Lower leg skin (tissue), 4 donors: ENCODE measurements at regions not wholly inside any gene's neighbourhood (a gene's known extent, or its start where the extent isn't known, plus 50 kb on each side); places are given as distances from the start of the nearest gene placed in this dataset.

Source experiments
- DNase-seq, 2 donors: peaks; one replicate each; pipeline ENCODE4 v3.0.0-alpha.2; 2019; ENCODE audit warnings: low spot score in 2 of 2
- H3K4me3 ChIP-seq: fragments of 200-600 bp; sonication (generic); 2 replicates; pipeline ENCODE4 v1.5.1; 2017; ENCODE audit warnings: mild to moderate bottlenecking, low read depth; ENCODE audit not compliant: poor library complexity, severe bottlenecking
- POLR2A ChIP-seq, 2 donors: fragments of 450-650 bp; IDR thresholded peaks; one replicate each; pipeline ENCODE4 v1.6.1; 2016 to 2017; ENCODE audit warnings: antibody characterized with exemption in 2 of 2, mild to moderate bottlenecking in 1 of 2, moderate library complexity in 1 of 2
- WGBS, 2 donors: methylation state at CpG; one replicate each; pipeline ENCODE4 v1.1.5; 2018; 5-methylcytosine and 5-hydroxymethylcytosine counted together
- intact Hi-C: fragments of 100-400 bp; cut with DNase I; formaldehyde crosslinking; loops from one replicate; pipeline ENCODE4 v1.15.0; 2023; ENCODE audit warnings: low total_unique reads
- TF ChIP-seq, protein P1 (sequence below), 3 donors: fragments of 450-650 bp; IDR thresholded peaks; one replicate each; pipeline ENCODE4 v1.5.1; 2016; ENCODE audit warnings: antibody characterized with exemption in 3 of 3, mild to moderate bottlenecking in 3 of 3, moderate library complexity in 2 of 3

DNA sequence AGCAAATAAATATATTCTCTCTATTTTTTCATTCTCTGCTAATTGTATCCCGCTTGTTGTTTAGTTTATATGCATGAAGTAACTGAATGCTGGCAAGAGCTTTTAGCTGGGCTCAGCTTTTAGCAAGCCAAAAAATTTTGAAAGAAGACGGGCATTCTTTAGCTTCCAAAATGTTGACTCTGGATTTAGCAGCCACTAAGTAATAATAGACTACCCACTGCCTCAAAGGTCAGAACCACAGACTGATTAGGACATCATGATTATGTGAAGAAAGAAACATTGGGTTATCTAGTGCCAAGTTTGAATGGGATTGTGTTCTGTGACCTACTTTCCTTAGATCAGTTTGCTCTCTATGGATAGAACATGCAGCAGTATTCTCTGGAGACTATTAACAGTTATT lies 80.3 kb upstream of the DPH5 start:
- WGBS, 2 donors: 40 to 49% methylated on average over 2 of the region's 2 CpGs
- H3K4me3 ChIP-seq: no peak overlapping the region
- no peak for DNase-seq
- intact Hi-C loops: no loop called here
- TF ChIP-seq POLR2A (IDR thresholded peaks at IDR 0.05): no peak
- TF ChIP-seq, protein P1, sequence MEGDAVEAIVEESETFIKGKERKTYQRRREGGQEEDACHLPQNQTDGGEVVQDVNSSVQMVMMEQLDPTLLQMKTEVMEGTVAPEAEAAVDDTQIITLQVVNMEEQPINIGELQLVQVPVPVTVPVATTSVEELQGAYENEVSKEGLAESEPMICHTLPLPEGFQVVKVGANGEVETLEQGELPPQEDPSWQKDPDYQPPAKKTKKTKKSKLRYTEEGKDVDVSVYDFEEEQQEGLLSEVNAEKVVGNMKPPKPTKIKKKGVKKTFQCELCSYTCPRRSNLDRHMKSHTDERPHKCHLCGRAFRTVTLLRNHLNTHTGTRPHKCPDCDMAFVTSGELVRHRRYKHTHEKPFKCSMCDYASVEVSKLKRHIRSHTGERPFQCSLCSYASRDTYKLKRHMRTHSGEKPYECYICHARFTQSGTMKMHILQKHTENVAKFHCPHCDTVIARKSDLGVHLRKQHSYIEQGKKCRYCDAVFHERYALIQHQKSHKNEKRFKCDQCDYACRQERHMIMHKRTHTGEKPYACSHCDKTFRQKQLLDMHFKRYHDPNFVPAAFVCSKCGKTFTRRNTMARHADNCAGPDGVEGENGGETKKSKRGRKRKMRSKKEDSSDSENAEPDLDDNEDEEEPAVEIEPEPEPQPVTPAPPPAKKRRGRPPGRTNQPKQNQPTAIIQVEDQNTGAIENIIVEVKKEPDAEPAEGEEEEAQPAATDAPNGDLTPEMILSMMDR (IDR thresholded peaks at IDR 0.05): no peak

DNA sequence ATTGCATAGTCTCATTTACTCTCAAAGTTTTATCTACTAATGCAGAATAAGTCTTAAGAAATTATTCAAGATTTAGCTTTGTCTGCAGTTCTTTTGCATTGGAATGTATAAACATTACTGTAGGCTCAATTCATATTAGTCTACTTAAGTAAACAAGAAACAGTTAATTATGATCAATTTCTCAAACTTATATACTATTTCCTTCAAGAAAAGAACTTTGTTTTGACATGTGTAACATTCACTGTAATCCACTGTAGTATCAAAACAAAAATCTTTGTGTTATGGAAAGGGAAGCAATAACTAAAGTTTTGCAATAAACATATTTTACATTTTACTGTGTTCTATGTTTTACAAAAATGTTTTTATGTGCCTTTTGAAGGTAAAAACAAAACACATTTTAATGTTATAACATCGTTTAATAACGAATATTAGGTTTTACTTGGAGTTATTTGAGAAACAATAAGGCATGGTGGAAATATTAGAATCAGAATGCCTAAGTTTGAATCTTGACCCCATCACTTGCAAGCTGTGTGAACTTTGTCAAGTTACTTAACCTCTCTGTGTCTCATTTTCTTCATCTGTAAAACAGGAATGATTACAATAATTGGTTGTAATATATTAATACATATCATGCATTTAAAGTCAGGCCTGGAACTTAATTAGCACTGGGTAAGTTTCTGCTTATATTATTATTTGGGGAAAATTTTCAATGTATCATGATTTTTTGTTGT lies 77.0 kb upstream of the DPH5 start:
- intact Hi-C loops: no loop called here
- H3K4me3 ChIP-seq: no peak overlapping the region
- DNase-seq: no peak
- TF ChIP-seq POLR2A (IDR thresholded peaks at IDR 0.05): no peak
- TF ChIP-seq, protein P1 (IDR thresholded peaks at IDR 0.05): no peak
- WGBS, 2 donors: 75 to 82% methylated on average over 2 of the region's 2 CpGs

DNA sequence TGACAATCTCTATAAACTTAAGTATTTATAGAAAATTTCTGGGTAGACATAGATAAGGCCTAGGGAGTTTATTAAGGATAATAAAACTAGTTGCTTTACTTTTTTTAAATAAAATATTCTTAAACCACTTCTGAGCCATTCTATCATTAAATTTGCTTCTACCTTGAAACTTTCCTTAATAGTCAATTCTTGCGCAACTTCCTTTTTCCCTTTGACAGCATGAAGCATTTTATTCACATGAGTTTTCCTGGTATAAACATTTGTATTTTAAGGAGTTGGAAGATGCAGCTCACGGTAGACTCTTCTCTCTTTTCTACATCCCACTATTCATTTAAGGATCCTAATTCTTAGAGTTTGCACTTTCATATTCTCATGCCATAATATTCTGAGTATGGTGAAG lies 75.8 kb upstream of the DPH5 start:
- intact Hi-C loops: no loop called here
- TF ChIP-seq, protein P1 (IDR thresholded peaks at IDR 0.05): no peak
- TF ChIP-seq POLR2A (IDR thresholded peaks at IDR 0.05): no peak
- no peak overlapping the region for H3K4me3 ChIP-seq
- WGBS, 2 donors: 70 to 77% methylated on average over 2 of the region's 2 CpGs
- no peak for DNase-seq

DNA sequence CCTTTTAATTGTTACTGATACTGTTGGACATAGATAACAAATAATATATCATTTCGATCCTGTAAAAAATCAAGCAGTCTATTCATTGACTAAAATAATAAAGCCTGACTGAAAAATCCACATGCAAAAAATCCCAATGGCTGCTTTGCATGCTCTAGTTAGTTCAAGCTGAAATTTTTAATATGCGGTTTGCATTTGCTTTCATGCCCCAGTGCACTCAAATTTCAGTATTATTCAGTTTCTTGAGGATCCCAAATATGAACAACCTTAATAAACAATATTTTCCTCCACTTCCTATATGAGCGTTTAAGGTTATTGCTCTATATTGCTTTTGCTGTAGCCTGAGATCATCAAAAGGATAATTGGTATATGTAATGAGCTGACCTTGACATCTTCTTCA lies 75.1 kb upstream of the DPH5 start:
- intact Hi-C loops: no loop called here
- H3K4me3 ChIP-seq: no peak overlapping the region
- DNase-seq: no peak
- TF ChIP-seq POLR2A (IDR thresholded peaks at IDR 0.05): no peak
- TF ChIP-seq, protein P1 (IDR thresholded peaks at IDR 0.05): no peak
- 88 to 89% methylated on average over 3 of the region's 3 CpGs for WGBS, 2 donors

DNA sequence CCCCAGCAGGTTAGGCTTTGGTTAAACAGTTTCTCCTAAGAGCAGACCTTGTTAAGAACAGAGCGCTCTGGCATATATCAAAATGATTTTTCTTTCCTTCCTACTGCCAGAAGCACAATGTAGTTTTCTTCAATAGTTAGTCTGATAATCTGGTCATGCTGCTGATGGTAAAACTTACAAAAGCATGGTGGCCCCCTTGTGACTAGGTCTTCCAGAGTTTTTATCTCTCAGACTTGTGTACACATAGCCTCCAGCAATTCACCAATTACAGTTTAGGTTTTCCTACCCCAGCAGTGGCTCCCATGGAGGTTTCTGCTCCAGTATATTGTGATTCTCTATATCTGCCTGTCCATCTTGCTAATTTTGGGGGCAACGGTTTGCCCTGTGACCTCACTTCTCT lies 73.3 kb upstream of the DPH5 start:
- intact Hi-C loops: no loop called here
- DNase-seq: no peak
- no peak overlapping the region for H3K4me3 ChIP-seq
- WGBS, 2 donors: 78 to 85% methylated on average over 2 of the region's 2 CpGs
- TF ChIP-seq, protein P1 (IDR thresholded peaks at IDR 0.05): no peak
- no peak for TF ChIP-seq POLR2A (IDR thresholded peaks at IDR 0.05)

DNA sequence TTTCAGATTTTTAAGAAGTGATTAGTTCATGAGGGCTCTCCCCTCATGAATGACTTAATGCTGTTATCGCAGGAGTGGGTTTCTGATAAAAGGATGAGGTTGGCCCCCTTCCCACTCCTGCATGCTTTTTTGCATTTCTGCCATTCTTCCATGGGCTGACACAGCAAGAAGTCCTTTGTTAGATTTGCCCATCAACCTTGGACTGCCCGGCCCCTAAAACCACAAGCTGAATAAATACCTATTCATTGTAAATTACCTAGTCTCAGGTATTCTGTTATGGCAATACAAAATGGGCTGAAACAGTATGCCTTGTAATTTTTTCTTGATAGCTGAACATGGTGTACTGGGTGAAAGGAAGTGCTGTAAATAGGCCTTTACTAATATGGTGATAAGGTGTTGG lies 72.7 kb upstream of the DPH5 start:
- 86 to 93% methylated on average over 2 of the region's 2 CpGs for WGBS, 2 donors
- no peak for DNase-seq
- intact Hi-C loops: no loop called here
- H3K4me3 ChIP-seq: no peak overlapping the region
- no peak for TF ChIP-seq POLR2A (IDR thresholded peaks at IDR 0.05)
- TF ChIP-seq, protein P1 (IDR thresholded peaks at IDR 0.05): no peak
